Activated CD4-positive, CD25-positive, alpha-beta regulatory T cell treated with anti-CD3 and anti-CD28 coated beads, Interleukin-2, amount 50 U/mL, for 24 hours (primary cell): ENCODE measurements at regions not wholly inside any gene's neighbourhood (a gene's known extent, or its start where the extent isn't known, plus 50 kb on each side); places are given as distances from the start of the nearest gene placed in this dataset.
"Not testable (repeated sequence)": the region's sequence is repeated elsewhere in the genome, so short reads cannot be mapped to it uniquely, and the experiment has no call there.

Source experiments
- ATAC-seq, 2 donors: fragments of 150-1000 bp; cut with Tn5 transposase; one replicate each; pipeline ENCODE4 v1.10.0; 2021; ENCODE audit warnings: mild to moderate bottlenecking in 1 of 2, moderate library complexity in 1 of 2

GRCh38 chr1:223001653-223002634, 141.1 kb downstream of the TLR5 start:
- ATAC-seq, result no peak

GRCh38 chr1:223003549-223003948, 139.5 kb downstream of the TLR5 start:
- no peak for ATAC-seq

GRCh38 chr1:223006371-223006770, 136.7 kb downstream of the TLR5 start:
- ATAC-seq, result no peak

GRCh38 chr1:223006917-223007648, 136.0 kb downstream of the TLR5 start:
- ATAC-seq, result no peak

GRCh38 chr1:223007935-223008334, 135.1 kb downstream of the TLR5 start:
- ATAC-seq, result no peak

- ATAC-seq, result no peak
Measured at GRCh38 chr1:223008808-223009207, 134.2 kb downstream of the TLR5 start.

GRCh38 chr1:223009406-223009805, 133.6 kb downstream of the TLR5 start:
- no peak for ATAC-seq

- no peak for ATAC-seq
Measured at GRCh38 chr1:223010582-223011504, 132.2 kb downstream of the TLR5 start.

GRCh38 chr1:223011505-223011856, 131.6 kb downstream of the TLR5 start:
- no peak for ATAC-seq

- no peak for ATAC-seq
Measured at GRCh38 chr1:223012176-223012788, 130.8 kb downstream of the TLR5 start.

- no peak for ATAC-seq
Measured at GRCh38 chr1:223012938-223013337, 130.1 kb downstream of the TLR5 start.

- no peak for ATAC-seq
Measured at GRCh38 chr1:223014142-223014873, 128.7 kb downstream of the TLR5 start.

GRCh38 chr1:223016381-223016780, 126.7 kb downstream of the TLR5 start:
- no peak for ATAC-seq

- ATAC-seq, result no peak
Measured at GRCh38 chr1:223016890-223017289, 126.2 kb downstream of the TLR5 start.

- no peak for ATAC-seq
Measured at GRCh38 chr1:223017291-223017690, 125.8 kb downstream of the TLR5 start.

GRCh38 chr1:223018534-223018933, 124.5 kb downstream of the TLR5 start:
- no peak for ATAC-seq

GRCh38 chr1:223019256-223019655, 123.8 kb downstream of the TLR5 start:
- no peak for ATAC-seq

- no peak for ATAC-seq
Measured at GRCh38 chr1:223020770-223021169, 122.3 kb downstream of the TLR5 start.

- no peak for ATAC-seq
Measured at GRCh38 chr1:223022641-223023473, 120.2 kb downstream of the TLR5 start.

- no peak for ATAC-seq
Measured at GRCh38 chr1:223023863-223024262, 119.2 kb downstream of the TLR5 start.

- not testable (repeated sequence) for ATAC-seq
Measured at GRCh38 chr1:223024486-223024885, 118.6 kb downstream of the TLR5 start.
